ENCODE measurements at regions not wholly inside any gene's neighbourhood (a gene's known extent, or its start where the extent isn't known, plus 50 kb on each side); places are given as distances from the start of the nearest gene placed in this dataset.

- DNase-seq (ENCODE audit: low read depth in 2 of 2): peak; percentile 19 to 28
- TF ChIP-seq, protein P1, sequence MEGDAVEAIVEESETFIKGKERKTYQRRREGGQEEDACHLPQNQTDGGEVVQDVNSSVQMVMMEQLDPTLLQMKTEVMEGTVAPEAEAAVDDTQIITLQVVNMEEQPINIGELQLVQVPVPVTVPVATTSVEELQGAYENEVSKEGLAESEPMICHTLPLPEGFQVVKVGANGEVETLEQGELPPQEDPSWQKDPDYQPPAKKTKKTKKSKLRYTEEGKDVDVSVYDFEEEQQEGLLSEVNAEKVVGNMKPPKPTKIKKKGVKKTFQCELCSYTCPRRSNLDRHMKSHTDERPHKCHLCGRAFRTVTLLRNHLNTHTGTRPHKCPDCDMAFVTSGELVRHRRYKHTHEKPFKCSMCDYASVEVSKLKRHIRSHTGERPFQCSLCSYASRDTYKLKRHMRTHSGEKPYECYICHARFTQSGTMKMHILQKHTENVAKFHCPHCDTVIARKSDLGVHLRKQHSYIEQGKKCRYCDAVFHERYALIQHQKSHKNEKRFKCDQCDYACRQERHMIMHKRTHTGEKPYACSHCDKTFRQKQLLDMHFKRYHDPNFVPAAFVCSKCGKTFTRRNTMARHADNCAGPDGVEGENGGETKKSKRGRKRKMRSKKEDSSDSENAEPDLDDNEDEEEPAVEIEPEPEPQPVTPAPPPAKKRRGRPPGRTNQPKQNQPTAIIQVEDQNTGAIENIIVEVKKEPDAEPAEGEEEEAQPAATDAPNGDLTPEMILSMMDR (IDR thresholded peaks at IDR 0.05; ENCODE audit: low read depth, low read length): no peak
- H3K4me3 ChIP-seq (replicated peaks in 1 of 2; ENCODE audit: low read depth in 2 of 2, low read length in 2 of 2): no peak overlapping the region
Observed at GRCh38 chr2:143907801-143908200, 612.1 kb downstream of the ZEB2 start.

GRCh38 chr2:143906850-143907249 lies 613.1 kb downstream of the ZEB2 start:
- TF ChIP-seq, protein P1 (IDR thresholded peaks at IDR 0.05; ENCODE audit: low read depth, low read length): no peak
- no peak overlapping the region for H3K4me3 ChIP-seq (replicated peaks in 1 of 2; ENCODE audit: low read depth in 2 of 2, low read length in 2 of 2)
- no peak for DNase-seq (ENCODE audit: low read depth in 2 of 2)

GRCh38 chr2:143905587-143905986 lies 614.3 kb downstream of the ZEB2 start:
- H3K4me3 ChIP-seq (replicated peaks in 1 of 2; ENCODE audit: low read depth in 2 of 2, low read length in 2 of 2): no peak overlapping the region
- TF ChIP-seq, protein P1 (IDR thresholded peaks at IDR 0.05; ENCODE audit: low read depth, low read length): no peak
- DNase-seq (ENCODE audit: low read depth in 2 of 2): no peak

- H3K4me3 ChIP-seq (replicated peaks in 1 of 2; ENCODE audit: low read depth in 2 of 2, low read length in 2 of 2): no peak overlapping the region
- DNase-seq (ENCODE audit: low read depth in 2 of 2): no peak
- TF ChIP-seq, protein P1 (IDR thresholded peaks at IDR 0.05; ENCODE audit: low read depth, low read length): no peak
Observed at GRCh38 chr2:143903172-143903856, 616.6 kb downstream of the ZEB2 start.

GRCh38 chr2:143901185-143901842 lies 618.6 kb downstream of the ZEB2 start:
- DNase-seq (ENCODE audit: low read depth in 2 of 2): peak; percentile 56 to 85
- TF ChIP-seq, protein P1 (IDR thresholded peaks at IDR 0.05; ENCODE audit: low read depth, low read length): no peak
- peak overlapping the region in 1 of 2 donors; percentile 18 for H3K4me3 ChIP-seq (replicated peaks in 1 of 2; ENCODE audit: low read depth in 2 of 2, low read length in 2 of 2)

DNA sequence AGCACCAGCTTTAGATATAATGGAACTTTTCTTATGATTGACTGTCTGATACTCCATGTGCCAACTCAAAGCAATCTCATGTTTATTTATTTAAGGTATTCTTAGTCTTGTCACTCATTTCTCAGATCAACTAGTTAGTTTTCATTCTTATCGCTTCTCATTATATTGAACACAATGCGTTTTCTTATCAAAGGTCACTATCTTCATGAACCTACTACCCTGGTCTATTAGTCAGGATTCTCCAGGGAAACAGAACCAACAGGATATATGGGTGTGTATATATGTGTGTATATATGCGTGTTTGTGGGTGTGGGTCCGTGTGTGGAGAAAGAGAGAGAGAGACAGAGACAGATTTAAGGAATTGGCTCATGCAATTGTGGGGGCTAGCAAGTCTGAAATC lies 619.9 kb downstream of the ZEB2 start:
- no peak for DNase-seq (ENCODE audit: low read depth in 2 of 2)
- TF ChIP-seq, protein P1 (IDR thresholded peaks at IDR 0.05; ENCODE audit: low read depth, low read length): no peak
- no peak overlapping the region for H3K4me3 ChIP-seq (replicated peaks in 1 of 2; ENCODE audit: low read depth in 2 of 2, low read length in 2 of 2)
